KMS-11 (cell line): ENCODE measurements at regions not wholly inside any gene's neighbourhood (a gene's known extent, or its start where the extent isn't known, plus 50 kb on each side); places are given as distances from the start of the nearest gene placed in this dataset.

Experiments
- H2AFZ ChIP-seq: fragments of 200-600 bp; sonication (generic); 2 replicates; pipeline ENCODE4 v1.6.1; 2016; ENCODE audit warnings: antibody characterized with exemption, mixed run types, low read depth
- H3K27ac ChIP-seq: fragments of 200-600 bp; sonication (generic); 2 replicates; pipeline ENCODE4 v1.6.1; 2016; ENCODE audit warnings: mild to moderate bottlenecking, mixed run types
- H3K27me3 ChIP-seq: fragments of 200-600 bp; sonication (generic); 2 replicates; pipeline ENCODE4 v1.6.1; 2017; ENCODE audit warnings: mild to moderate bottlenecking, low read depth, mixed run types, moderate library complexity; ENCODE audit not compliant: insufficient read depth
- H3K36me3 ChIP-seq: fragments of 200-600 bp; sonication (generic); 2 replicates; pipeline ENCODE4 v1.6.1; 2017; ENCODE audit warnings: mild to moderate bottlenecking, mixed run types; ENCODE audit not compliant: insufficient read depth
- H3K4me1 ChIP-seq: fragments of 200-600 bp; sonication (generic); 2 replicates; pipeline ENCODE4 v1.6.1; 2016; ENCODE audit warnings: mild to moderate bottlenecking, low read depth, mixed run types; ENCODE audit not compliant: poor library complexity, severe bottlenecking
- H3K4me2 ChIP-seq: fragments of 200-600 bp; sonication (generic); 2 replicates; pipeline ENCODE4 v1.7.0; 2016; ENCODE audit warnings: mild to moderate bottlenecking, mixed run types
- H3K4me3 ChIP-seq: fragments of 200-600 bp; sonication (generic); IDR thresholded peaks from 2 replicates; pipeline ENCODE4 v1.6.1; 2017; ENCODE audit warnings: low read depth, low read length, mixed read lengths; ENCODE audit not compliant: insufficient read depth
- H3K79me2 ChIP-seq: fragments of 200-600 bp; sonication (generic); 2 replicates; pipeline ENCODE4 v1.6.1; 2016; ENCODE audit warnings: low read depth, mixed run types; ENCODE audit not compliant: insufficient read depth
- H3K9ac ChIP-seq: fragments of 200-600 bp; sonication (generic); 2 replicates; pipeline ENCODE4 v1.6.1; 2016; ENCODE audit warnings: mild to moderate bottlenecking, mixed run types
- H4K20me1 ChIP-seq: fragments of 200-600 bp; sonication (generic); 2 replicates; pipeline ENCODE4 v1.6.1; 2016; ENCODE audit warnings: mild to moderate bottlenecking, mixed run types; ENCODE audit not compliant: insufficient read depth
- CTCF ChIP-seq: fragments of 200-600 bp; sonication (generic); conservative IDR thresholded peaks from 2 replicates; pipeline ENCODE4 v1.6.1; 2017; ENCODE audit warnings: low read depth, mild to moderate bottlenecking, antibody characterized with exemption, low read length, moderate library complexity, mixed read lengths

GRCh38 chr17:14760719-14761411, 460.0 kb downstream of the HS3ST3B1 start:
- Histone ChIP-seq H3K79me2 (no peaks in the 10 kb centered on the region), H3K27ac (no peak overlapping the region), H3K4me3 (no peak overlapping the region), H3K27me3 (no peaks in the 10 kb centered on the region), H3K4me2 (no peak overlapping the region), H2AFZ (no peak overlapping the region), H4K20me1 (no peaks in the 10 kb centered on the region), H3K9ac (no peak overlapping the region), H3K4me1 (no peaks in the 10 kb centered on the region), H3K36me3 (no peaks in the 10 kb centered on the region)
- no peak for TF ChIP-seq CTCF

- no peaks in the 10 kb centered on the region for H3K27me3 ChIP-seq
- no peak overlapping the region for H3K4me2 ChIP-seq
- H3K4me1 ChIP-seq: no peaks in the 10 kb centered on the region
- no peak overlapping the region for H3K4me3 ChIP-seq
- no peak overlapping the region for H2AFZ ChIP-seq
- H3K36me3 ChIP-seq: no peaks in the 10 kb centered on the region
- no peaks in the 10 kb centered on the region for H3K79me2 ChIP-seq
- no peak overlapping the region for H3K9ac ChIP-seq
- no peak overlapping the region for H3K27ac ChIP-seq
- no peak for TF ChIP-seq CTCF
- no peaks in the 10 kb centered on the region for H4K20me1 ChIP-seq
Observed at GRCh38 chr17:14760212-14760611, 459.3 kb downstream of the HS3ST3B1 start.

- H2AFZ ChIP-seq: no peak overlapping the region
- no peak for TF ChIP-seq CTCF
- no peak overlapping the region for H3K27ac ChIP-seq
- no peaks in the 10 kb centered on the region for H3K79me2 ChIP-seq
- no peak overlapping the region for H3K4me2 ChIP-seq
- no peaks in the 10 kb centered on the region for H3K4me1 ChIP-seq
- H3K4me3 ChIP-seq: no peak overlapping the region
- H3K27me3 ChIP-seq: no peaks in the 10 kb centered on the region
- H4K20me1 ChIP-seq: no peaks in the 10 kb centered on the region
- H3K36me3 ChIP-seq: no peaks in the 10 kb centered on the region
- H3K9ac ChIP-seq: no peak overlapping the region
Observed at GRCh38 chr17:14759325-14759724, 458.4 kb downstream of the HS3ST3B1 start.

DNA sequence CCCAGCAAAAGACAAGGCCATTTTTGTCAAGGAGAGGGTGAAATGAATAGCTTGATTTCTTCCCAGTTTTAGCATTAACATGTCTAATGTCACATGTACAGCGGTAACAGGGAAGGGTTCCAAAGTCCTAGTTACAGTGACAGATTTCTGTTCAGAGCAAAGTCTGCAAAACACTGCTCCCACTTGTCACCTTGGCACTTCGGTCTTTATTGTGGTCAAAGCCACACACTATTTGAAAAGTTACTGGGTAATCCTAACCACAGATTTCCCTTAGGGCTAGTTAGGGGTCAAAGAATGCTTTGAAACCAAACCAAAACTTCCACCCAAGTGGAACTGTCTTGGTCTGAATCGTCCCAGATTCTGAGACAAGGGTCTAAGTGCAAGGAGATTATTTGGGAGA, 455.6 kb downstream of the HS3ST3B1 start:
- Histone ChIP-seq H3K79me2 (no peaks in the 10 kb centered on the region), H2AFZ (no peak overlapping the region), H3K4me2 (no peak overlapping the region), H4K20me1 (no peaks in the 10 kb centered on the region), H3K36me3 (no peaks in the 10 kb centered on the region), H3K9ac (no peak overlapping the region), H3K27ac (no peak overlapping the region), H3K27me3 (no peaks in the 10 kb centered on the region), H3K4me3 (no peak overlapping the region), H3K4me1 (no peaks in the 10 kb centered on the region)
- no peak for TF ChIP-seq CTCF
